ENCODE measurements at regions not wholly inside any gene's neighbourhood (a gene's known extent, or its start where the extent isn't known, plus 50 kb on each side); places are given as distances from the start of the nearest gene placed in this dataset.

- H3K27me3 ChIP-seq (replicated peaks; ENCODE audit: control insufficient read depth, insufficient read depth, low read length), result no peaks in the 10 kb centered on the region
- no peak overlapping the region for H3K4me3 ChIP-seq (replicated peaks; ENCODE audit: low read depth, low read length)
- TF ChIP-seq CTCF (IDR thresholded peaks at IDR 0.05; ENCODE audit: insufficient read depth, low read length, poor library complexity, severe bottlenecking), result no peak
Observed at GRCh38 chr21:28750565-28750964, 242.1 kb downstream of the LTN1 start.

GRCh38 chr21:28749536-28749935 lies 243.1 kb downstream of the LTN1 start:
- no peak overlapping the region for H3K4me3 ChIP-seq (replicated peaks; ENCODE audit: low read depth, low read length)
- DNase-seq (ENCODE audit: extremely low read depth, insufficient read length), result no peak
- no peaks in the 10 kb centered on the region for H3K36me3 ChIP-seq (ENCODE audit: control insufficient read depth, insufficient read depth, low read length)
- no peak for TF ChIP-seq CTCF (IDR thresholded peaks at IDR 0.05; ENCODE audit: insufficient read depth, low read length, poor library complexity, severe bottlenecking)
- H3K27me3 ChIP-seq (replicated peaks; ENCODE audit: control insufficient read depth, insufficient read depth, low read length), result no peaks in the 10 kb centered on the region

More at GRCh38 chr21:28750565-28750964, 242.1 kb downstream of the LTN1 start:
- H3K36me3 ChIP-seq (ENCODE audit: control insufficient read depth, insufficient read depth, low read length), result no peaks in the 10 kb centered on the region
- no peak for DNase-seq (ENCODE audit: extremely low read depth, insufficient read length)

DNA sequence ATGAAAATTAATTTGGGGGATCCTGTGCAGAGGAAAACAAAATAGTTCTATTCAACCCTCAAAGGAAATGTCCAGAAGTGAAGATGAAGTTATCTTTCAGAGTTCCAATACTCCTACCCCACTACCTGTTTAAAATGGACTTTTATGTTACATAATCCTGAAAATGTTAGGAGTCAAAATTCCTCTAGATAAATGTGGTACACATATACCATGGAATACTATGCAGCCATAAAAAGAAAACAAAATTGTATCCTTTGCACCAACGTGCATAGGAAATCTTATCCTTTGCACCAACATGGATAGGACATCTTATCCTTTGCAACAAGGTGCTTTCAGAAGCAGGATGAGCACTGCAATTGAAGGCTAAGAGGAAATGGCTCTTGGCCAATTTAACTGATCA lies 245.2 kb downstream of the LTN1 start:
- DNase-seq (ENCODE audit: extremely low read depth, insufficient read length), result no peak
- no peak for TF ChIP-seq CTCF (IDR thresholded peaks at IDR 0.05; ENCODE audit: insufficient read depth, low read length, poor library complexity, severe bottlenecking)
- Histone ChIP-seq H3K4me3 (replicated peaks; ENCODE audit: low read depth, low read length) (no peak overlapping the region), H3K27me3 (replicated peaks; ENCODE audit: control insufficient read depth, insufficient read depth, low read length) (no peaks in the 10 kb centered on the region), H3K36me3 (ENCODE audit: control insufficient read depth, insufficient read depth, low read length) (no peaks in the 10 kb centered on the region)

DNA sequence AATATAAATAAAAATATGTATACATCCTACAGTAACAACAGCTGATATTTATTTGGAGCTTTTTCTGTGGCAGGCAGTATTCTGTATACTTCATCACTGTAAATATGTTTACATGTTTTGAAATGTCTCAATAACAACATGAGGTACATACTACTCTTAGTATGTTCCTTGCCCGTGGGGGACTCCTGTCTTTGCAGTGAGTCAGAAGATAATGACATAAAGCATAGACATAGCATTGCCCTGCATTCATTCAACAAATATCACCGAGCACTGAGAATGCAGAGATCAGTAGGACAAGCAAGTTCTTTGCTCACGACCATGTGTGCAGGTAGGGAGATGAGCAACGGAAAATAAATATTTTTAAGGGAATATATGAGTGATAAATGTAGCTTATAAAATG lies 246.5 kb downstream of the LTN1 start:
- no peak for TF ChIP-seq CTCF (IDR thresholded peaks at IDR 0.05; ENCODE audit: insufficient read depth, low read length, poor library complexity, severe bottlenecking)
- no peak for DNase-seq (ENCODE audit: extremely low read depth, insufficient read length)
- Histone ChIP-seq H3K27me3 (replicated peaks; ENCODE audit: control insufficient read depth, insufficient read depth, low read length) (no peaks in the 10 kb centered on the region), H3K36me3 (ENCODE audit: control insufficient read depth, insufficient read depth, low read length) (no peaks in the 10 kb centered on the region), H3K4me3 (replicated peaks; ENCODE audit: low read depth, low read length) (no peak overlapping the region)

GRCh38 chr21:28745131-28746016 lies 247.3 kb downstream of the LTN1 start:
- peak; percentile 89 for TF ChIP-seq CTCF (IDR thresholded peaks at IDR 0.05; ENCODE audit: insufficient read depth, low read length, poor library complexity, severe bottlenecking)
- Histone ChIP-seq H3K27me3 (replicated peaks; ENCODE audit: control insufficient read depth, insufficient read depth, low read length) (no peaks in the 10 kb centered on the region), H3K36me3 (ENCODE audit: control insufficient read depth, insufficient read depth, low read length) (no peaks in the 10 kb centered on the region), H3K4me3 (replicated peaks; ENCODE audit: low read depth, low read length) (peak overlapping the region; percentile 27; the same call in 1 of the 2 replicates)
- peak; percentile 22 for DNase-seq (ENCODE audit: extremely low read depth, insufficient read length)
